ENCODE measurements at regions not wholly inside any gene's neighbourhood (a gene's known extent, or its start where the extent isn't known, plus 50 kb on each side); places are given as distances from the start of the nearest gene placed in this dataset.

- no peak for DNase-seq (ENCODE audit: low read depth)
- H3K4me3 ChIP-seq (ENCODE audit: low read depth, low read length) = no peak overlapping the region
- no peak for TF ChIP-seq CTCF (IDR thresholded peaks at IDR 0.05; ENCODE audit: insufficient read depth, low read depth, low read length, missing control alignments)
Observed at GRCh38 chr16:54693864-54694263, 236.8 kb upstream of the IRX5 start.

GRCh38 chr16:54690710-54691109, 240.0 kb upstream of the IRX5 start:
- no peak for DNase-seq (ENCODE audit: low read depth)
- no peak for TF ChIP-seq CTCF (IDR thresholded peaks at IDR 0.05; ENCODE audit: insufficient read depth, low read depth, low read length, missing control alignments)
- H3K4me3 ChIP-seq (ENCODE audit: low read depth, low read length) = no peak overlapping the region

- no peak overlapping the region for H3K4me3 ChIP-seq (ENCODE audit: low read depth, low read length)
- no peak for DNase-seq (ENCODE audit: low read depth)
- TF ChIP-seq CTCF (IDR thresholded peaks at IDR 0.05; ENCODE audit: insufficient read depth, low read depth, low read length, missing control alignments) = no peak
Observed at GRCh38 chr16:54690306-54690705, 240.4 kb upstream of the IRX5 start.

GRCh38 chr16:54689072-54689865, 241.4 kb upstream of the IRX5 start:
- no peak overlapping the region for H3K4me3 ChIP-seq (ENCODE audit: low read depth, low read length)
- DNase-seq (ENCODE audit: low read depth) = no peak
- TF ChIP-seq CTCF (IDR thresholded peaks at IDR 0.05; ENCODE audit: insufficient read depth, low read depth, low read length, missing control alignments) = no peak

- TF ChIP-seq CTCF (IDR thresholded peaks at IDR 0.05; ENCODE audit: insufficient read depth, low read depth, low read length, missing control alignments) = no peak
- no peak overlapping the region for H3K4me3 ChIP-seq (ENCODE audit: low read depth, low read length)
- DNase-seq (ENCODE audit: low read depth) = no peak
Observed at GRCh38 chr16:54688339-54688738, 242.3 kb upstream of the IRX5 start.

- H3K4me3 ChIP-seq (ENCODE audit: low read depth, low read length) = no peak overlapping the region
- no peak for DNase-seq (ENCODE audit: low read depth)
- no peak for TF ChIP-seq CTCF (IDR thresholded peaks at IDR 0.05; ENCODE audit: insufficient read depth, low read depth, low read length, missing control alignments)
Observed at GRCh38 chr16:54687043-54687899, 243.4 kb upstream of the IRX5 start.
